Heart left ventricle (tissue), 16 donors: ENCODE measurements at regions not wholly inside any gene's neighbourhood (a gene's known extent, or its start where the extent isn't known, plus 50 kb on each side); places are given as distances from the start of the nearest gene placed in this dataset.
A peak's percentile ranks its signal among the peaks of the same experiment; 100 is the strongest.

Source experiments
- ATAC-seq, 4 donors: fragments of 200-7000 bp; cut with Tn5 transposase; one replicate each; pipeline ENCODE4 v1.9.1; 2020 to 2022; ENCODE audit warnings: moderate library complexity in 4 of 4, mild to moderate bottlenecking in 3 of 4, moderate number of reproducible peaks in 1 of 4
- DNase-seq, 5 donors: peaks; one replicate each; pipeline ENCODE4 v3.0.0-alpha.2; 2020
- H3K27ac ChIP-seq, 12 donors: fragments of 200-600 bp; sonication (generic) in 4 of 12; one replicate each; pipeline versions ENCODE4 v1.5.0 to v1.8.0; 2016 to 2022; ENCODE audit warnings: mild to moderate bottlenecking in 2 of 12
- H3K27me3 ChIP-seq, 9 donors: fragments of 200-600 bp; sonication (generic) in 2 of 9; one replicate each; pipeline versions ENCODE4 v1.5.1 to v1.8.0; 2016 to 2022; ENCODE audit warnings: mild to moderate bottlenecking in 3 of 9
- H3K36me3 ChIP-seq, 9 donors: fragments of 200-600 bp; sonication (generic) in 2 of 9; one replicate each; pipeline versions ENCODE4 v1.5.0 to v1.8.0; 2018 to 2022; ENCODE audit warnings: mild to moderate bottlenecking in 2 of 9
- H3K4me1 ChIP-seq, 12 donors: fragments of 200-600 bp; sonication (generic) in 4 of 12; one replicate each; pipeline versions ENCODE4 v1.5.0 to v1.8.0; 2016 to 2022; ENCODE audit warnings: mild to moderate bottlenecking in 3 of 12
- H3K4me3 ChIP-seq, 12 donors: fragments of 200-600 bp; sonication (generic) in 4 of 12; one replicate each; pipeline versions ENCODE4 v1.5.0 to v1.8.0; 2017 to 2022; ENCODE audit warnings: mild to moderate bottlenecking in 9 of 12, moderate library complexity in 4 of 12
- H3K9me3 ChIP-seq, 12 donors: fragments of 200-600 bp; sonication (generic) in 4 of 12; one replicate each; pipeline versions ENCODE4 v1.5.0 to v1.8.0; 2016 to 2022; ENCODE audit warnings: mild to moderate bottlenecking in 1 of 12
- POLR2A ChIP-seq, 2 donors: fragments of 450-650 bp; IDR thresholded peaks; one replicate each; pipeline ENCODE4 v1.6.1; 2017; ENCODE audit warnings: antibody characterized with exemption in 2 of 2, mild to moderate bottlenecking in 2 of 2, moderate library complexity in 2 of 2
- WGBS, 4 donors: extraction: QIAGEN DNeasy Blood & Tissue Kit in 2 of 4; methylation state at CpG; one replicate each; pipeline versions ENCODE4 v1.1.5 to v1.1.7; 2013 to 2018; 5-methylcytosine and 5-hydroxymethylcytosine counted together
- intact Hi-C, 10 donors: fragments of 100-400 bp; cut with DNase I; formaldehyde crosslinking; loops; one replicate each; pipeline versions ENCODE4 v1.11.1 to v1.14.2; 2022
- TF ChIP-seq, protein P1 (sequence below), 12 donors: fragments of 200-600 bp; sonication (generic) in 4 of 12; IDR thresholded peaks; one replicate each; pipeline versions ENCODE4 v1.5.0 to v1.8.0; 2018 to 2022; ENCODE audit warnings: antibody characterized with exemption in 12 of 12, mild to moderate bottlenecking in 5 of 12
- donor health status: ischemic (EF 13 %, LVEDD 7.1; RV severe dilation, severe dysfunction).
- donor health status: healthy with polysubstance abuse.
- donor health status: DM: no; HTN: yes; CAD: no.
- donor health status: DM: no; HTN: no; CAD: no.
- donor health status: ischemic (EF 25% LVEDD 6.9; RV normal size, moderate dysfunction).
- donor health status: ischemic (EF 25% LVEDD 5.7; RV mildly dilated, moderate dysfunction).
- donor health status: healthy.
- donor health status: DM: yes; HTN: yes; CAD: no.
- donor health status: ischemic (EF 35%, LVEDD 5.7; RV mildly dilated, moderate dysfunction).
- donor health status: nonischemic (EF 11% LVEDD 7.7; RV severe dilation, severe dysfunction).
- donor health status: DM: yes; HTN: yes; CAD: no.
- donor health status: PGD.
- donor health status: ischemic (EF 29% LVEDD 5.4; RV normal size, mild dysfunction).
- donor health status: nonischemic (EF 23%, LVEDD 6.1; RV moderate dilation, normal function).

DNA sequence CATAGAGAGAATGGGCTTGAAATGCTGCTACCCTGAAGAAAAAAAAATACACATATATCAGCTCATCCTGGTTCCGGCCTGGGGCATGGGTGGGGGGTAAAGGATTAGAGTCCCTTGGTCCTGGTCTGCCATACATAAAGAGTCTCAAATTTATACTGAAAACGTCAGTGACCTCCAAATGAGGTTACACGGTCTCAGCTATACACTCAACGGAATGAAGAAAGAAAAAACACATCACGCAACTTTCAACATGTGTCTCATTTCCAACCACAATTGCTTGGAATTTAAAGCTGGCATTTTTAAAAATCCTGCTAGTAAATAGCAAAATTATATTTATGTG is 612.8 kb downstream of the MCTP2 start:
- ATAC-seq (no peak), DNase-seq (no peak)
- H3K4me1 ChIP-seq = peaks cover 0 to 19% (median 4%) of the 10 kb centered on the region in 12 donors
- peak overlapping the region in 9 of 12 donors; percentile 54 to 79 (median 66) for H3K27ac ChIP-seq
- intact Hi-C loops = loop anchor here in 4 of 10 donors (1.0 to 10.0 kb wide), 6 partner anchors 141 to 1511 kb away; no protein-coding TSS in a partner anchor
- no peak for TF ChIP-seq POLR2A (IDR thresholded peaks at IDR 0.05)
- TF ChIP-seq, protein P1, sequence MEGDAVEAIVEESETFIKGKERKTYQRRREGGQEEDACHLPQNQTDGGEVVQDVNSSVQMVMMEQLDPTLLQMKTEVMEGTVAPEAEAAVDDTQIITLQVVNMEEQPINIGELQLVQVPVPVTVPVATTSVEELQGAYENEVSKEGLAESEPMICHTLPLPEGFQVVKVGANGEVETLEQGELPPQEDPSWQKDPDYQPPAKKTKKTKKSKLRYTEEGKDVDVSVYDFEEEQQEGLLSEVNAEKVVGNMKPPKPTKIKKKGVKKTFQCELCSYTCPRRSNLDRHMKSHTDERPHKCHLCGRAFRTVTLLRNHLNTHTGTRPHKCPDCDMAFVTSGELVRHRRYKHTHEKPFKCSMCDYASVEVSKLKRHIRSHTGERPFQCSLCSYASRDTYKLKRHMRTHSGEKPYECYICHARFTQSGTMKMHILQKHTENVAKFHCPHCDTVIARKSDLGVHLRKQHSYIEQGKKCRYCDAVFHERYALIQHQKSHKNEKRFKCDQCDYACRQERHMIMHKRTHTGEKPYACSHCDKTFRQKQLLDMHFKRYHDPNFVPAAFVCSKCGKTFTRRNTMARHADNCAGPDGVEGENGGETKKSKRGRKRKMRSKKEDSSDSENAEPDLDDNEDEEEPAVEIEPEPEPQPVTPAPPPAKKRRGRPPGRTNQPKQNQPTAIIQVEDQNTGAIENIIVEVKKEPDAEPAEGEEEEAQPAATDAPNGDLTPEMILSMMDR (IDR thresholded peaks at IDR 0.05) = no peak
- H3K36me3 ChIP-seq = no peaks in the 10 kb centered on the region
- H3K9me3 ChIP-seq = peaks cover 0 to 20% (median 12%) of the 10 kb centered on the region in 12 donors
- H3K4me3 ChIP-seq = peak overlapping the region in 2 of 12 donors; percentile 52 to 57
- WGBS, 4 donors = 58 to 72% (median 64%) methylated on average over 5 of the region's 5 CpGs
- H3K27me3 ChIP-seq = peaks cover 0 to 18% (median 0%) of the 10 kb centered on the region in 9 donors

- Histone ChIP-seq H3K4me3 (peak overlapping the region in 10 of 12 donors; percentile 30 to 57 (median 42)), H3K36me3 (no peaks in the 10 kb centered on the region), H3K9me3 (peaks cover 0 to 20% (median 12%) of the 10 kb centered on the region in 12 donors), H3K4me1 (peaks cover 0 to 19% (median 4%) of the 10 kb centered on the region in 12 donors), H3K27me3 (peaks cover 0 to 20% (median 0%) of the 10 kb centered on the region in 9 donors), H3K27ac (peak overlapping the region; percentile 15 to 79 (median 62))
- DNase-seq (peak; percentile 71 to 88 (median 80)), ATAC-seq (peak; percentile 85 to 95 (median 92))
- intact Hi-C loops = loop anchor here in 4 of 10 donors (1.0 to 10.0 kb wide), 7 partner anchors 142 to 1510 kb away; no protein-coding TSS in a partner anchor
- WGBS, 4 donors = 1 to 4% (median 3%) methylated on average over 39 to 83 of the region's 83 CpGs
- no peak for TF ChIP-seq POLR2A (IDR thresholded peaks at IDR 0.05)
- TF ChIP-seq, protein P1 (IDR thresholded peaks at IDR 0.05) = peak in 5 of 12 donors; percentile 12 to 39 (median 24)
Measured at GRCh38 chr15:94844538-94845389, 613.4 kb downstream of the MCTP2 start.

GRCh38 chr15:94845390-94845716 is 614.0 kb downstream of the MCTP2 start:
- 24 to 37% (median 28%) methylated on average over 9 of the region's 9 CpGs for WGBS, 4 donors
- Histone ChIP-seq H3K4me3 (peak overlapping the region in 9 of 12 donors; percentile 24 to 57 (median 44)), H3K27me3 (peaks cover 0 to 20% (median 0%) of the 10 kb centered on the region in 9 donors), H3K4me1 (peaks cover 0 to 19% (median 4%) of the 10 kb centered on the region in 12 donors), H3K27ac (peak overlapping the region in 7 of 12 donors; percentile 2 to 79 (median 62)), H3K9me3 (peaks cover 0 to 23% (median 10%) of the 10 kb centered on the region in 12 donors), H3K36me3 (no peaks in the 10 kb centered on the region)
- intact Hi-C loops = loop anchor here in 2 of 10 donors (1.0 to 10.0 kb wide), 4 partner anchors 143 to 1509 kb away; no protein-coding TSS in a partner anchor
- ATAC-seq (no peak), DNase-seq (no peak)
- TF ChIP-seq POLR2A (IDR thresholded peaks at IDR 0.05) = no peak

DNA sequence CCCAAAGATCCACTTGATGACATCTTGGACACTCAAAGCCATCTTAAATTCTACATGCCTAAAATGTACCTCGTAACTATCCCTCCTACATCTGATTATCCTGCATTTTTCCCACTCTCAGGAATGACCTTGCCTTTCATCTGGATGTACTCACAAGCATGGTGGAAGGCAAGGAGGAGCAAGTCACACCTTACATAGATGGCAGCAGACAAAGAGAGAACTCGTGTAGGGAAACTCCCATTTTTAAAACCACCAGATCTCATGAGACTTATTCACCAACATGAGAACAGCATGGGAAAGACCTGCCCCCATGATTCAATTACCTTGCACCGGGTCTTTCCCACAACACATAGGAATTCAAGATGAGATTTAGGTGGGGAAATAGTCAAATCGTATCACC is 616.0 kb downstream of the MCTP2 start:
- Histone ChIP-seq H3K27ac (no peak overlapping the region), H3K27me3 (peaks cover 0 to 16% (median 0%) of the 10 kb centered on the region in 9 donors), H3K4me1 (peaks cover 0 to 19% (median 4%) of the 10 kb centered on the region in 12 donors), H3K36me3 (no peaks in the 10 kb centered on the region), H3K4me3 (no peak overlapping the region), H3K9me3 (peaks cover 0 to 8% (median 0%) of the 10 kb centered on the region in 12 donors)
- WGBS, 4 donors = 92 to 95% (median 94%) methylated on average over 4 of the region's 4 CpGs
- TF ChIP-seq, protein P1 (IDR thresholded peaks at IDR 0.05) = no peak
- no peak for TF ChIP-seq POLR2A (IDR thresholded peaks at IDR 0.05)
- ATAC-seq (no peak), DNase-seq (no peak)
- intact Hi-C loops = loop anchor here in 2 of 10 donors (10.0 kb wide), 2 partner anchors 173 to 1507 kb away; no protein-coding TSS in a partner anchor
